Endothelial cell of umbilical vein (primary cell): ENCODE measurements at regions not wholly inside any gene's neighbourhood (a gene's known extent, or its start where the extent isn't known, plus 50 kb on each side); places are given as distances from the start of the nearest gene placed in this dataset.

Experiments used
- BruUV-seq: library from RNA; stranded (reverse); fragments of 400-500 nt; replicated peaks from 2 replicates; lab custom pipeline; 2021; lab: Mats Ljungman, UMichigan
- CTCF ChIA-PET: fragments of 300-600, 350-600 bp; sonication (Branson Sonifier 250); formaldehyde crosslinking; loops from one replicate; lab custom pipeline; 2021; ENCODE audit warnings: antibody characterized with exemption, inconsistent platforms; lab: Charles Lee
- POLR2A ChIA-PET: fragments of 300-600, 350-600 bp; sonication (Branson Sonifier 250); formaldehyde crosslinking; loops from one replicate; lab custom pipeline; 2021; ENCODE audit warnings: antibody characterized with exemption, inconsistent platforms; lab: Charles Lee
- DNase-seq: peaks from one replicate; pipeline ENCODE4 v3.0.0-alpha.2; 2011; ENCODE audit warnings: low read depth, low spot score
- FAIRE-seq: peaks from 2 replicates; lab custom pipeline; 2011; peaks lifted over from hg19 to GRCh38; lab: Jason Lieb, UNC
- H2AFZ ChIP-seq: 2 replicates; pipeline ENCODE4 v1.6.0; 2012; ENCODE audit warnings: low read depth, low read length, control low read depth, inconsistent platforms
- H3K27ac ChIP-seq: 2 replicates; pipeline ENCODE4 v1.5.1; 2011; ENCODE audit warnings: low read depth, mild to moderate bottlenecking, control low read depth, low read length, moderate library complexity; ENCODE audit not compliant: insufficient read depth
- H3K27me3 ChIP-seq, 2 experiments: 2 replicates each; pipeline versions ENCODE4 v1.6.0 to v1.6.1; 2011; ENCODE audit warnings: low read length in 2 of 2, mixed read lengths in 1 of 2; ENCODE audit not compliant: control insufficient read depth in 2 of 2, insufficient read depth in 2 of 2
- H3K36me3 ChIP-seq, 2 experiments: 2 replicates in 1 of 2; 3 replicates in 1 of 2; pipeline ENCODE4 v1.5.1; 2011; ENCODE audit warnings: low read length in 2 of 2, mild to moderate bottlenecking in 1 of 2, moderate library complexity in 1 of 2; ENCODE audit not compliant: control insufficient read depth in 2 of 2, insufficient read depth in 2 of 2; ENCODE audit errors: extremely low read depth in 1 of 2
- H3K4me1 ChIP-seq: 3 replicates; pipeline ENCODE4 v1.5.1; 2011; ENCODE audit warnings: mild to moderate bottlenecking, low read length; ENCODE audit not compliant: control insufficient read depth, insufficient read depth; ENCODE audit errors: extremely low read depth
- H3K4me2 ChIP-seq: 2 replicates; pipeline ENCODE4 v1.6.1; 2011; ENCODE audit warnings: low read length, control low read depth, mixed read lengths; ENCODE audit not compliant: insufficient read depth
- H3K4me3 ChIP-seq, 3 experiments: fragments of 200-600 bp in 1 of 3; sonication (generic), shearing (Covaris generic) in 1 of 3; replicated peaks in 1 of 3; 2 replicates each; pipeline ENCODE4 v1.5.1; 2011 to 2016; ENCODE audit warnings: control low read depth in 3 of 3, low read length in 3 of 3, mild to moderate bottlenecking in 2 of 3, inconsistent platforms in 1 of 3, low read depth in 1 of 3, moderate library complexity in 1 of 3; ENCODE audit not compliant: insufficient read depth in 1 of 3
- H3K79me2 ChIP-seq: 2 replicates; pipeline ENCODE4 v1.6.0; 2012; ENCODE audit warnings: low read length, inconsistent platforms; ENCODE audit not compliant: control insufficient read depth, insufficient read depth
- H3K9ac ChIP-seq: replicated peaks from 2 replicates; pipeline ENCODE3; 2011; ENCODE audit warnings: low read length, control low read depth; ENCODE audit not compliant: insufficient read depth; ENCODE audit errors: extremely low read depth
- H3K9me1 ChIP-seq: replicated peaks from 3 replicates; pipeline ENCODE4 v1.6.0; 2011; ENCODE audit warnings: mild to moderate bottlenecking, low read length; ENCODE audit not compliant: control insufficient read depth, insufficient read depth; ENCODE audit errors: extremely low read depth
- H3K9me3 ChIP-seq: replicated peaks from 2 replicates; pipeline ENCODE4 v1.5.1; 2012; ENCODE audit warnings: low read length, inconsistent platforms; ENCODE audit not compliant: control insufficient read depth, insufficient read depth
- H4K20me1 ChIP-seq: replicated peaks from 2 replicates; pipeline ENCODE3; 2011; ENCODE audit warnings: mild to moderate bottlenecking, low read length; ENCODE audit not compliant: control insufficient read depth, insufficient read depth; ENCODE audit errors: extremely low read depth
- EZH2 ChIP-seq: IDR thresholded peaks from 2 replicates; pipeline ENCODE4 v1.6.1; 2012; ENCODE audit warnings: borderline replicate concordance, low read depth, mild to moderate bottlenecking, moderate library complexity, low read length, inconsistent platforms; ENCODE audit not compliant: severe bottlenecking
- FOS ChIP-seq: IDR thresholded peaks from 2 replicates; pipeline ENCODE4 v1.6.1; 2011; ENCODE audit warnings: mild to moderate bottlenecking, low read length, moderate library complexity, borderline replicate concordance; ENCODE audit not compliant: insufficient read depth
- GATA2 ChIP-seq: IDR thresholded peaks from 2 replicates; pipeline ENCODE4 v1.7.0; 2011; ENCODE audit warnings: low read depth, mild to moderate bottlenecking, moderate library complexity, mixed read lengths, low read length; ENCODE audit not compliant: insufficient read length, insufficient read depth
- JUN ChIP-seq: IDR thresholded peaks from 2 replicates; pipeline ENCODE4 v1.6.1; 2011; ENCODE audit warnings: borderline replicate concordance, low read depth; ENCODE audit not compliant: insufficient read length, insufficient read depth
- MYC ChIP-seq: IDR thresholded peaks from one replicate; pipeline ENCODE4 v1.6.1; 2011; ENCODE audit warnings: mild to moderate bottlenecking, low read depth, low read length
- POLR2A ChIP-seq: IDR thresholded peaks from 2 replicates; pipeline ENCODE4 v1.6.1; 2012; ENCODE audit warnings: low read depth, mild to moderate bottlenecking, control low read depth, low read length
- POLR2AphosphoS5 ChIP-seq: IDR thresholded peaks from 2 replicates; pipeline ENCODE4 v1.6.1; 2012; ENCODE audit warnings: low read depth, mild to moderate bottlenecking, control low read depth, low read length, moderate library complexity; ENCODE audit not compliant: insufficient read depth
- dilution Hi-C: fragments of 300-500 bp; cut with MboI; formaldehyde crosslinking; loops from one replicate; pipeline ENCODE4 v1.15.0; 2019; ENCODE audit warnings: low sequenced_read_pairs; ENCODE audit not compliant: extremely low pct_ligation_motif_present
- intact Hi-C: fragments of 100-400 bp; cut with micrococcal nuclease; formaldehyde crosslinking; loops from one replicate; pipeline ENCODE4 v1.10.0; 2022
- TF ChIP-seq, protein P1 (sequence below): IDR thresholded peaks from 2 replicates; pipeline ENCODE4 v1.6.1; 2011; ENCODE audit not compliant: insufficient read depth, insufficient read length
- TF ChIP-seq, protein P2 (sequence below), 2 donors: IDR thresholded peaks; 1 replicate in 1 of 2; 2 replicates in 1 of 2; pipeline ENCODE4 v1.5.1; 2011; ENCODE audit warnings: low read length in 2 of 2, mild to moderate bottlenecking in 2 of 2, moderate library complexity in 2 of 2, control low read depth in 1 of 2, inconsistent platforms in 1 of 2, low read depth in 1 of 2; ENCODE audit not compliant: insufficient read depth in 1 of 2; ENCODE audit errors: extremely low read depth in 1 of 2

DNA sequence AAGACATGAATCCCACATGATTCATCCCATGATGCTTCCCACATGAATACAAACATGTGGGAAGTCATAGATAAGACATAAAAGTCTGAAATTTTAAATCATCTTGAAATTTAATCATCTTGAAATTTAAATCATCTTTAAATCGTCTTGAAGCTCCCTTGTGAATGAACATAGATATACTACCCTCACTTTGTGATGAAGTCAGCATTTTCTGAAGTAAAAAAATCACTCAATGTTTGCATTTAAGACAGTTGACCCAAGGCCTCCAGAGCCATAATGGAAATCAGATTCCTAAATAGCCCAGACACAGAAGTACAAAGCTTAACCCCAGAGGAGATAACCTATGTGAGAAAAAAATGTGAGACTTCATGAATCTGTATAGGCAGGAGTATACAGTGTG lies 279.4 kb downstream of the ZBBX start:
- intact Hi-C loops (no loop called here), dilution Hi-C loops (no loop called here)
- no peak overlapping the region for H3K9ac ChIP-seq
- no peak overlapping the region for H3K4me3 ChIP-seq
- no peaks in the 10 kb centered on the region for H3K36me3 ChIP-seq
- TF ChIP-seq, protein P1, sequence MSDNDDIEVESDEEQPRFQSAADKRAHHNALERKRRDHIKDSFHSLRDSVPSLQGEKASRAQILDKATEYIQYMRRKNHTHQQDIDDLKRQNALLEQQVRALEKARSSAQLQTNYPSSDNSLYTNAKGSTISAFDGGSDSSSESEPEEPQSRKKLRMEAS = no peak
- TF ChIP-seq POLR2A (no peak), EZH2 (no peak), FOS (no peak), MYC (no peak), POLR2AphosphoS5 (no peak), JUN (no peak), GATA2 (no peak)
- TF ChIP-seq, protein P2, sequence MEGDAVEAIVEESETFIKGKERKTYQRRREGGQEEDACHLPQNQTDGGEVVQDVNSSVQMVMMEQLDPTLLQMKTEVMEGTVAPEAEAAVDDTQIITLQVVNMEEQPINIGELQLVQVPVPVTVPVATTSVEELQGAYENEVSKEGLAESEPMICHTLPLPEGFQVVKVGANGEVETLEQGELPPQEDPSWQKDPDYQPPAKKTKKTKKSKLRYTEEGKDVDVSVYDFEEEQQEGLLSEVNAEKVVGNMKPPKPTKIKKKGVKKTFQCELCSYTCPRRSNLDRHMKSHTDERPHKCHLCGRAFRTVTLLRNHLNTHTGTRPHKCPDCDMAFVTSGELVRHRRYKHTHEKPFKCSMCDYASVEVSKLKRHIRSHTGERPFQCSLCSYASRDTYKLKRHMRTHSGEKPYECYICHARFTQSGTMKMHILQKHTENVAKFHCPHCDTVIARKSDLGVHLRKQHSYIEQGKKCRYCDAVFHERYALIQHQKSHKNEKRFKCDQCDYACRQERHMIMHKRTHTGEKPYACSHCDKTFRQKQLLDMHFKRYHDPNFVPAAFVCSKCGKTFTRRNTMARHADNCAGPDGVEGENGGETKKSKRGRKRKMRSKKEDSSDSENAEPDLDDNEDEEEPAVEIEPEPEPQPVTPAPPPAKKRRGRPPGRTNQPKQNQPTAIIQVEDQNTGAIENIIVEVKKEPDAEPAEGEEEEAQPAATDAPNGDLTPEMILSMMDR (IDR thresholded peaks at IDR 0.05; ENCODE audit: extremely low read depth in 1 of 2, insufficient read depth in 1 of 2, low read depth in 1 of 2, low read length in 2 of 2) = no peak
- no peak for DNase-seq
- H3K79me2 ChIP-seq = no peaks in the 10 kb centered on the region
- ChIA-PET POLR2A (no interaction called here), CTCF (no interaction called here)
- H3K9me1 ChIP-seq = no peaks in the 10 kb centered on the region
- FAIRE-seq = no peak
- H3K9me3 ChIP-seq = no peaks in the 10 kb centered on the region
- H4K20me1 ChIP-seq = no peaks in the 10 kb centered on the region
- H2AFZ ChIP-seq = no peak overlapping the region
- no peaks in the 10 kb centered on the region for H3K4me1 ChIP-seq
- H3K4me2 ChIP-seq = no peak overlapping the region
- no TSS peak for BruUV-seq
- H3K27ac ChIP-seq = no peak overlapping the region
- H3K27me3 ChIP-seq = no peaks in the 10 kb centered on the region
